OCI-LY1 (cell line): ENCODE measurements at regions not wholly inside any gene's neighbourhood (a gene's known extent, or its start where the extent isn't known, plus 50 kb on each side); places are given as distances from the start of the nearest gene placed in this dataset.

Experiments
- CTCF ChIP-seq: fragments of 200-600 bp; sonication (generic), shearing (Covaris generic); IDR thresholded peaks from 2 replicates; pipeline ENCODE4 v1.5.1; 2017; ENCODE audit warnings: mild to moderate bottlenecking, antibody characterized with exemption, low read length, moderate library complexity, mixed read lengths
- EZH2 ChIP-seq: fragments of 200-600 bp; sonication (generic), shearing (Covaris generic); IDR thresholded peaks from 2 replicates; pipeline ENCODE4 v1.8.0; 2017; ENCODE audit warnings: borderline replicate concordance, mixed run types, mild to moderate bottlenecking, antibody characterized with exemption, low read length, moderate library complexity, mixed read lengths

- no peak for TF ChIP-seq CTCF
- no peak for TF ChIP-seq EZH2
These were observed 276.2 kb upstream of the NETO1 start for GRCh38 chr18:73144030-73144429.
